Endothelial cell of umbilical vein (primary cell): ENCODE measurements at regions not wholly inside any gene's neighbourhood (a gene's known extent, or its start where the extent isn't known, plus 50 kb on each side); places are given as distances from the start of the nearest gene placed in this dataset.

Source experiments
- BruUV-seq: library from RNA; stranded (reverse); fragments of 400-500 nt; replicated peaks from 2 replicates; lab custom pipeline; 2021; lab: Mats Ljungman, UMichigan
- CTCF ChIA-PET: fragments of 300-600, 350-600 bp; sonication (Branson Sonifier 250); formaldehyde crosslinking; loops from one replicate; lab custom pipeline; 2021; ENCODE audit warnings: antibody characterized with exemption, inconsistent platforms; lab: Charles Lee
- POLR2A ChIA-PET: fragments of 300-600, 350-600 bp; sonication (Branson Sonifier 250); formaldehyde crosslinking; loops from one replicate; lab custom pipeline; 2021; ENCODE audit warnings: antibody characterized with exemption, inconsistent platforms; lab: Charles Lee
- DNase-seq: peaks from one replicate; pipeline ENCODE4 v3.0.0-alpha.2; 2011; ENCODE audit warnings: low read depth, low spot score
- FAIRE-seq: peaks from 2 replicates; lab custom pipeline; 2011; peaks lifted over from hg19 to GRCh38; lab: Jason Lieb, UNC
- H2AFZ ChIP-seq: 2 replicates; pipeline ENCODE4 v1.6.0; 2012; ENCODE audit warnings: low read depth, low read length, control low read depth, inconsistent platforms
- H3K27ac ChIP-seq: 2 replicates; pipeline ENCODE4 v1.5.1; 2011; ENCODE audit warnings: low read depth, mild to moderate bottlenecking, control low read depth, low read length, moderate library complexity; ENCODE audit not compliant: insufficient read depth
- H3K27me3 ChIP-seq, 2 experiments: 2 replicates each; pipeline versions ENCODE4 v1.6.0 to v1.6.1; 2011; ENCODE audit warnings: low read length in 2 of 2, mixed read lengths in 1 of 2; ENCODE audit not compliant: control insufficient read depth in 2 of 2, insufficient read depth in 2 of 2
- H3K36me3 ChIP-seq, 2 experiments: 2 replicates in 1 of 2; 3 replicates in 1 of 2; pipeline ENCODE4 v1.5.1; 2011; ENCODE audit warnings: low read length in 2 of 2, mild to moderate bottlenecking in 1 of 2, moderate library complexity in 1 of 2; ENCODE audit not compliant: control insufficient read depth in 2 of 2, insufficient read depth in 2 of 2; ENCODE audit errors: extremely low read depth in 1 of 2
- H3K4me1 ChIP-seq: 3 replicates; pipeline ENCODE4 v1.5.1; 2011; ENCODE audit warnings: mild to moderate bottlenecking, low read length; ENCODE audit not compliant: control insufficient read depth, insufficient read depth; ENCODE audit errors: extremely low read depth
- H3K4me2 ChIP-seq: 2 replicates; pipeline ENCODE4 v1.6.1; 2011; ENCODE audit warnings: low read length, control low read depth, mixed read lengths; ENCODE audit not compliant: insufficient read depth
- H3K4me3 ChIP-seq, 3 experiments: fragments of 200-600 bp in 1 of 3; sonication (generic), shearing (Covaris generic) in 1 of 3; replicated peaks in 1 of 3; 2 replicates each; pipeline ENCODE4 v1.5.1; 2011 to 2016; ENCODE audit warnings: control low read depth in 3 of 3, low read length in 3 of 3, mild to moderate bottlenecking in 2 of 3, inconsistent platforms in 1 of 3, low read depth in 1 of 3, moderate library complexity in 1 of 3; ENCODE audit not compliant: insufficient read depth in 1 of 3
- H3K79me2 ChIP-seq: 2 replicates; pipeline ENCODE4 v1.6.0; 2012; ENCODE audit warnings: low read length, inconsistent platforms; ENCODE audit not compliant: control insufficient read depth, insufficient read depth
- H3K9ac ChIP-seq: replicated peaks from 2 replicates; pipeline ENCODE3; 2011; ENCODE audit warnings: low read length, control low read depth; ENCODE audit not compliant: insufficient read depth; ENCODE audit errors: extremely low read depth
- H3K9me1 ChIP-seq: replicated peaks from 3 replicates; pipeline ENCODE4 v1.6.0; 2011; ENCODE audit warnings: mild to moderate bottlenecking, low read length; ENCODE audit not compliant: control insufficient read depth, insufficient read depth; ENCODE audit errors: extremely low read depth
- H3K9me3 ChIP-seq: replicated peaks from 2 replicates; pipeline ENCODE4 v1.5.1; 2012; ENCODE audit warnings: low read length, inconsistent platforms; ENCODE audit not compliant: control insufficient read depth, insufficient read depth
- H4K20me1 ChIP-seq: replicated peaks from 2 replicates; pipeline ENCODE3; 2011; ENCODE audit warnings: mild to moderate bottlenecking, low read length; ENCODE audit not compliant: control insufficient read depth, insufficient read depth; ENCODE audit errors: extremely low read depth
- EZH2 ChIP-seq: IDR thresholded peaks from 2 replicates; pipeline ENCODE4 v1.6.1; 2012; ENCODE audit warnings: borderline replicate concordance, low read depth, mild to moderate bottlenecking, moderate library complexity, low read length, inconsistent platforms; ENCODE audit not compliant: severe bottlenecking
- FOS ChIP-seq: IDR thresholded peaks from 2 replicates; pipeline ENCODE4 v1.6.1; 2011; ENCODE audit warnings: mild to moderate bottlenecking, low read length, moderate library complexity, borderline replicate concordance; ENCODE audit not compliant: insufficient read depth
- GATA2 ChIP-seq: IDR thresholded peaks from 2 replicates; pipeline ENCODE4 v1.7.0; 2011; ENCODE audit warnings: low read depth, mild to moderate bottlenecking, moderate library complexity, mixed read lengths, low read length; ENCODE audit not compliant: insufficient read length, insufficient read depth
- JUN ChIP-seq: IDR thresholded peaks from 2 replicates; pipeline ENCODE4 v1.6.1; 2011; ENCODE audit warnings: borderline replicate concordance, low read depth; ENCODE audit not compliant: insufficient read length, insufficient read depth
- MAX ChIP-seq: IDR thresholded peaks from 2 replicates; pipeline ENCODE4 v1.6.1; 2011; ENCODE audit not compliant: insufficient read depth, insufficient read length
- MYC ChIP-seq: IDR thresholded peaks from one replicate; pipeline ENCODE4 v1.6.1; 2011; ENCODE audit warnings: mild to moderate bottlenecking, low read depth, low read length
- POLR2A ChIP-seq: IDR thresholded peaks from 2 replicates; pipeline ENCODE4 v1.6.1; 2012; ENCODE audit warnings: low read depth, mild to moderate bottlenecking, control low read depth, low read length
- POLR2AphosphoS5 ChIP-seq: IDR thresholded peaks from 2 replicates; pipeline ENCODE4 v1.6.1; 2012; ENCODE audit warnings: low read depth, mild to moderate bottlenecking, control low read depth, low read length, moderate library complexity; ENCODE audit not compliant: insufficient read depth
- dilution Hi-C: fragments of 300-500 bp; cut with MboI; formaldehyde crosslinking; loops from one replicate; pipeline ENCODE4 v1.15.0; 2019; ENCODE audit warnings: low sequenced_read_pairs; ENCODE audit not compliant: extremely low pct_ligation_motif_present
- intact Hi-C: fragments of 100-400 bp; cut with micrococcal nuclease; formaldehyde crosslinking; loops from one replicate; pipeline ENCODE4 v1.10.0; 2022
- TF ChIP-seq, protein P1 (sequence below), 2 donors: IDR thresholded peaks; 1 replicate in 1 of 2; 2 replicates in 1 of 2; pipeline ENCODE4 v1.5.1; 2011; ENCODE audit warnings: low read length in 2 of 2, mild to moderate bottlenecking in 2 of 2, moderate library complexity in 2 of 2, control low read depth in 1 of 2, inconsistent platforms in 1 of 2, low read depth in 1 of 2; ENCODE audit not compliant: insufficient read depth in 1 of 2; ENCODE audit errors: extremely low read depth in 1 of 2

- ChIA-PET CTCF (no interaction called here), POLR2A (no interaction called here)
- intact Hi-C loops: no loop called here
Measured at GRCh38 chr16:8120001-8120400, 470.3 kb downstream of the TMEM114 start.

More at GRCh38 chr16:8120001-8120400, 470.3 kb downstream of the TMEM114 start:
- Histone ChIP-seq H3K36me3 (no peaks in the 10 kb centered on the region), H3K4me1 (no peaks in the 10 kb centered on the region), H3K79me2 (no peaks in the 10 kb centered on the region), H3K27me3 (no peaks in the 10 kb centered on the region), H2AFZ (no peak overlapping the region), H3K9me1 (no peaks in the 10 kb centered on the region), H3K9ac (no peak overlapping the region), H4K20me1 (no peaks in the 10 kb centered on the region), H3K4me3 (no peak overlapping the region), H3K4me2 (no peak overlapping the region), H3K27ac (no peak overlapping the region), H3K9me3 (peaks cover 2% of the 10 kb centered on the region)
- BruUV-seq: no TSS peak
- DNase-seq (no peak), FAIRE-seq (no peak)
- no peak for TF ChIP-seq MYC
- no peak for TF ChIP-seq FOS
- TF ChIP-seq EZH2: no peak
- TF ChIP-seq, protein P1, sequence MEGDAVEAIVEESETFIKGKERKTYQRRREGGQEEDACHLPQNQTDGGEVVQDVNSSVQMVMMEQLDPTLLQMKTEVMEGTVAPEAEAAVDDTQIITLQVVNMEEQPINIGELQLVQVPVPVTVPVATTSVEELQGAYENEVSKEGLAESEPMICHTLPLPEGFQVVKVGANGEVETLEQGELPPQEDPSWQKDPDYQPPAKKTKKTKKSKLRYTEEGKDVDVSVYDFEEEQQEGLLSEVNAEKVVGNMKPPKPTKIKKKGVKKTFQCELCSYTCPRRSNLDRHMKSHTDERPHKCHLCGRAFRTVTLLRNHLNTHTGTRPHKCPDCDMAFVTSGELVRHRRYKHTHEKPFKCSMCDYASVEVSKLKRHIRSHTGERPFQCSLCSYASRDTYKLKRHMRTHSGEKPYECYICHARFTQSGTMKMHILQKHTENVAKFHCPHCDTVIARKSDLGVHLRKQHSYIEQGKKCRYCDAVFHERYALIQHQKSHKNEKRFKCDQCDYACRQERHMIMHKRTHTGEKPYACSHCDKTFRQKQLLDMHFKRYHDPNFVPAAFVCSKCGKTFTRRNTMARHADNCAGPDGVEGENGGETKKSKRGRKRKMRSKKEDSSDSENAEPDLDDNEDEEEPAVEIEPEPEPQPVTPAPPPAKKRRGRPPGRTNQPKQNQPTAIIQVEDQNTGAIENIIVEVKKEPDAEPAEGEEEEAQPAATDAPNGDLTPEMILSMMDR (IDR thresholded peaks at IDR 0.05; ENCODE audit: extremely low read depth in 1 of 2, insufficient read depth in 1 of 2, low read depth in 1 of 2, low read length in 2 of 2): no peak
- TF ChIP-seq POLR2A: no peak
- TF ChIP-seq POLR2AphosphoS5: no peak
- no peak for TF ChIP-seq MAX
- no peak for TF ChIP-seq GATA2
- no peak for TF ChIP-seq JUN
- dilution Hi-C loops: no loop called here
